ENCODE measurements at regions not wholly inside any gene's neighbourhood (a gene's known extent, or its start where the extent isn't known, plus 50 kb on each side); places are given as distances from the start of the nearest gene placed in this dataset.

DNA sequence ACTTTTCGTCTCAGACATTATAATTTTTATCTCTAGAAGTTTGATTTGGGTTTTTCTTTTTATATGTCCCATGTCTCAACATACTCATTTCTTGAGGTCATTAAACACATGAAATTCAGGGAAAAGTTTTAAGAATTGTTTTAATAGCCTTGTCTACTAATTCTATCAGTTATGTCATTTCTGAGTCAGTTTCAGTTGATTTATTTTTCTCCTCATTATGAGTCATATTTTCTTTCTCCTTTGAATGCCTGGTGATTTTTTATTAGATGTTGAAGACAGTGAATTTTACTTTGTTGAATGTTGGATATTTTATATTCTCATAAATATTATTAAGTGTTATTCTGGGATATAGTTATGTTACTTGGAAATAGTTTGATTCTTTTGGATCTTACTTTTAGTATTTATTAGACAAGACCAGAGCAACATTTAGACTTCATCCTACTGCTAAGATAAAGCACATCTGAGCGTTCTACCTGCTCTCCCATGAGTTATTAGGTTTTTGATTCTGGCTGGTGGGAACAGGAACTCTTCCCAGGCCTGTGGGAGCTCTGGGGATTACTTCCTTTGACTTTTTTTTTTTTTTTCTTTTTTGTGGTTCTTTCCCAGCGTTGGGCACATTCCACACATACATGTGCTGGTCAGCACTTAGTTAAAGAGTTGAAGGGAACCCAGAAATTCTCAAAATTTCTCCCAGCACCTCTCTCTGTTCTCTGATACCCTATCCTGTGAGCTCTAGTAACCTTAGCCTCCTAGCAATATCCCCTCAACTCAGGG lies 1157.7 kb downstream of the BCL11B start:
- no peak for TF ChIP-seq POLR2A (IDR thresholded peaks at IDR 0.05; ENCODE audit: low read length)
- no peak for TF ChIP-seq GATA1 (IDR thresholded peaks at IDR 0.05; ENCODE audit: low read depth, low read length)

All from erythroblast (primary cell).